GM21390 (cell line): ENCODE measurements at regions not wholly inside any gene's neighbourhood (a gene's known extent, or its start where the extent isn't known, plus 50 kb on each side); places are given as distances from the start of the nearest gene placed in this dataset.

Source experiments
- ATAC-seq: cut with Tn5 transposase; IDR thresholded peaks from one replicate; pipeline ENCODE4 v1.9.1; 2021; ENCODE audit not compliant: unreplicated experiment

DNA sequence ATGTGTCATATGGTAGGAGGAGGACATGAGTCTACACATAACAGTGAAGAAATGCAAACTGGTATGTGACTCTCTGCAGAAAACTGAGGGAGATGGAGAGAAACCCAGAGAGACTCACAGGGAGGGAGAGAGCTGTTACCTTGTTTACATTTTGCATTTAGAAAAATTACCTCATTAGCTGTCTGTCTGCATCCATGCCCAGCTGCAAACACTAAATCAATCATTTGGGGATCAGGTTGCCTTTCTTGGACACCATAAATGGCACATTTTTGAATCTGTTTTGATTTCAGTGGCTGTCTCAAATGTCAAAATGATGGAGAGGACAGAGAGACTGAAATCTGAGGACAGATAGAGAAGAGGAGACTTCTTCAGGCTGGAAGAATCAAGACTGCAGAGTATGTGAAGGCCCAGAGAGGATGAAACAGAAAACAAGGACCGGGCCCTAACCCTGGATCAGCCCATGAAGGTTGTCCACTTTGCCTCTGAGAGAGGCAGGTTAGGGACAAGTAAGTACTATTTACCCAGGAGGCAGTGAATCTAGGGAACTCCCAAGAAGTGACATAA is 92.2 kb downstream of the UNC5CL start:
- ATAC-seq, result no peak

DNA sequence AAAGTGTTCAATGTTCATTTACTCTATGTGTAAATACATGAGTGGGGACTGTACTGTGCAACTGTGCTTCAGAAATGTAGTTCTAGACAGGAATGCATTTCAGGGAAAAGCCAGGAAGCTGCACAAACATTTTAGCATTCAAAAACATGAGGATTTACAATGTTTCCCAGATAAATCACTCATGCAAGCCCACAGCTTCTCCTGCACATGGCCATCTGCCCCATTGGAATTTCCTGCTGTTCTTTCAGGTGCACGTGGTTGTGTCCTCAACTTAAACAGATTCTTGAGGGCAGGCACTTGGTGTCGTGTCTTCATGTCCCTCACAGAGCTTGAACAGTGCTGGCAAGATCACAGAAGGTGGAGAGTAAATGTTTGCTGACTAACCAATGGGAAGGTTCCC is 101.5 kb downstream of the UNC5CL start:
- ATAC-seq, result no peak

DNA sequence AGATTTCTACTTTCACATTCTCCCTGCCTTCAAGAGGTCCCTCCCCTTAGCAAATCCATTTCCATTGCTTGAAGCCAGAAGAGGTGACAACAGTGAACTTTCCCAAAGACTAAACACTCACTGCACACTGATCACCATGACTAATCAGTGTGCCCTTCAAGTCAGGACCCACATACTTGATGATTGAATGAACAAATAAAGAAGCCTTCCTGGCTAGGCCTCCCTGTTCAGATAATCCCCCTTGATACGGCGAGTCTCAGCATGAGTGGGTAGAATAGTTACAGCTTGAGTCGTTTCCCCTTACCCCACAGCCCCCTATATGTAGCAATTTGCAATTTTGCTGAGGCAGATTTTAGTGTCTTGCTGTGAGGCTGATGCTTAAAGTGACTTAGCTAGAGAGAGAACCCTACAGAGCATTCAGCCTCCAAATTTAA is 102.2 kb downstream of the UNC5CL start:
- no peak for ATAC-seq

DNA sequence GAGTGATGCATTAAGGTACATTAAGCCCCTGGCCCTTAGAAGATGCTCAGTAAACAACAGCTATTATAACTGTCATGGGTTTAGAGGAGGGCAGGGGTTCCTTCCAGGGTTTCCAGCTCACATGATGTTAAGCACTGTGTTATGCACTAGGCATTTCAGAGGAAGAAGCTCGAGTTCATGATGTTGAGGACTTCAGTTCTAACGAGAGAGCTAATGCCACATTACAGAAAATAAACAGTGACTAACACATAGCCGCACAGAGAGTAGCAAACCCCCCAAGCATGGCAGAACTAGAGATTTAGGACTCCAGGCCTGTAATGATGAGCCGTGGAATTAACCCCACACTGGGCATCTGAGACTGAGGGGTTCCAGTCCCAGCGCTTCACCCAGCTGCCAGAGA is 105.2 kb downstream of the UNC5CL start:
- ATAC-seq, result no peak

DNA sequence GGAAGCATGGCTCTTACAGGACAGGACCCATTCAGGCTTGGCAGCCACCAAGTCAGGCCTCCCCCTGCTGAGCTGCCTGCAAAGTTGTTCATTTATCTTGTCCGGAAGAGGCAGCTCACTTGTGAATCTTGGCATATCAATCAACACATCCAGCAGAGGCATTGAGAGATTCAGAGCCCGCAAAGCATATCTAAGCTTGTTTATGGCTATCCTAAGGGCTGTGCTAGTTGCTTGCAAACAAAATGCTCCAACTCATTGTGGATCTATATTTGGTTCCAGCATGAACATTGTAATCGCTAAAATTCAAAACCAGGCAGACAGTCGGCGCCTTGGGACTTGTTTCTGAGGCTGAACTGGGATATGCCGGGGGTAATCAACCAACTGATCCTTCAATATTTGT is 106.1 kb downstream of the UNC5CL start:
- ATAC-seq, result no peak

DNA sequence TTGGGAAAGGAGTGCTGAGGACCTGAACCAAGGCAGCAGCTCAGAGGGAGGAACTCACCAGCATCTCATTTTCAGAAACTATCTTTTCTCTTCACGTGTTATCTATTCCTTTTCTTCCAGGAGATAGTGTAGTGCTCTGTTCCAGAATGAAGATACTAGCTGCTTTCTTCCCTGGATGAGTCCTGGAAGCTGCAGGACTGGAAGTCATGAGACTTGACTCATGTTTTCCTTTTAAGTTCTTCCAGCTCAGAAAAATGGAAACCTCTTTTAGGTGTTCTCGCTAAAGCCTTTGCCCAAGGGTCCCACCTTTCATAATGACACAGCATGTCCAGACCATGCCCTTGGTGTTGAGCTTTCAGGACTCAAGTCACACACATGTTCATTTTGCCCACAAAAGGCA is 106.7 kb downstream of the UNC5CL start:
- ATAC-seq, result no peak

DNA sequence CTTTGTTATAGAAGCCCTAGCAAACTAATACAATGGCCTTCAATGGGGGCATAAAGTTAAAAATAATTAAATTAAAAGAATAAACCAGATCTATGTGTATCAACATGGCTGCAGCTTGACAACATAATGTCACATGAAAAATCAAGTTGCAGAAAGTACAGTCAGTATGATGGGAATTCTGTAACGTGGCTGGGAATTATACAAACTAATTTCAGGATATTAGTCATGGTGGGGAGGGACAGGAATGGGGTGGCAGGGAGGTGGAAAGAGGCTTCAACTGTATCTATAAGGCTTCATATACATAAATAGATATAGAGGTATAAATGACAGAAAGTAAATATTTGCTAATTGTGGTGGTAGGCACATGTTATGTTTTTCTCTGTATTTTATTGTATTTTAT is 107.1 kb downstream of the UNC5CL start:
- no peak for ATAC-seq

DNA sequence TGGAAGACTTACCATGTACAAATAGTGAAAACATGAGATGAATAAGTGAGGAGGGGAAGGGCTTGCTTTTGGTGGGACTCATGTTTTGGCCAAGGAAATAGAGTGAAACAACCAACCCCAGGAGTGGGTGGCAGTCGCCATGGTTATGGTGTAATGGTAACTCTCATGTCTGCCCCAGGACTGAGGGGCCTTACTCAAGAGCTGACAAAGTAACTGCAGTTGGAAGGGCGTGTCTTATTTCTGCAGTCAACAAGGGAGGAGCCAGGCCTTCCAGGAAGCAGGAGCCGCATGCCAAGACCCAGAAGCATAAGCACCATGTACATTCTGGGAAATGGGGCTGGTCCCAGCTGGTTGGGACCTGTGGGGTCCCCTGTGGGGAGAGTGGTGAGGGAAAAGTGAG is 108.5 kb downstream of the UNC5CL start:
- ATAC-seq, result no peak

DNA sequence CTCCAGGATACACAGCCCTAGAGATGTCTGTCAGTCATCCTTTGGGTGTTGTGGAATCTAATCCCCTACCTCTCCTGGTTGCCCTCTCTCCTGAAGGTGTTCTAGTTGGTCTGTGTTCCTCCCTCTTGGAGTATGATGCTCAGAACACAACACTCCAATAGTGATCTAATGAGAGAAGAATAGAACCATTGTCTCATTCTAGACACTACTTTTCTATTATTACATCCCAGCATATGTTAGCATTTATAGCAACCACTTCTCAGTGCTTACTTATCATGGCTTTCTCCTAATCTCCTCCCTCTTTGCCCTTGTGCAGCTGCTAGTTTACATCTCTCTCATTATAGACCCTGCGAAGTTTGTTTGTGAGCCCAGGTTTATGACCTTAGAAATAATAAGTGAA is 109.0 kb downstream of the UNC5CL start:
- ATAC-seq, result no peak

DNA sequence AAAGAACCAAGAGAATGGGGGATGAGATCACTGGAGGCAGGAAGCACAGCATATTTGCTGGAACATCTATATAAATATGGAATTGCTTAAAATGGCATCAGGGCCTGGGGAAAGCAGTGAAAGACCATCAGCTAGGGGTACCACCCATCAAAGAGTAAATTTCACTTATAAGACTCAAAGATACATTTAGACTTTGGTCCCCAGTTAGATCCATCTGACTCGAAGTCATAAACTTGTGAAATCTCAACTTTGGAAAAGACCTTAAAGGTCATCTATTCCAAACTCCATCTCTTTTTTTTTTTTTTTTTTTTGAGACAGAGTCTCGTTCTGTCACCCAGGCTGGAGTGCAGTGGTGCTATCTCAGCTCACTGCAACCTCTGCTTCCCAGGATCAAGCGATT is 109.8 kb downstream of the UNC5CL start:
- no peak for ATAC-seq

DNA sequence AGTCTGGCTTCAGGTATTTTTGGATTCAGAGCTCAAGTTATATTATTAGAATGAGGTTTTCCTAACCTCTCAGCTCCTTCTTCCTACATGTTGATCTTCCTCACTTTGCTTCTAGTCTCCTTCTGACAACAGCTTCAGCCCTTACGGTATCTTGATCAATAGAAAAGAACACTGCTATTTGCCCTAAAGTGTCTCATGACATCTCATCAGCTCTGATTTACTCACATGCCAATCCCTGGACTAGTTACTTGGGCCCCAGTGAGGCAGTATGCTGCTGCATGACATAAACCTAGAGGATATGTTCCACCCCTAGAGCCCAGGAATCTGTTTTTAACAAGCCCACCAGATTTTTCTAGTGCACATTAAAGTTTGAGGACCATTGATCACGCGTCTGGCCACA is 110.3 kb downstream of the UNC5CL start:
- no peak for ATAC-seq

DNA sequence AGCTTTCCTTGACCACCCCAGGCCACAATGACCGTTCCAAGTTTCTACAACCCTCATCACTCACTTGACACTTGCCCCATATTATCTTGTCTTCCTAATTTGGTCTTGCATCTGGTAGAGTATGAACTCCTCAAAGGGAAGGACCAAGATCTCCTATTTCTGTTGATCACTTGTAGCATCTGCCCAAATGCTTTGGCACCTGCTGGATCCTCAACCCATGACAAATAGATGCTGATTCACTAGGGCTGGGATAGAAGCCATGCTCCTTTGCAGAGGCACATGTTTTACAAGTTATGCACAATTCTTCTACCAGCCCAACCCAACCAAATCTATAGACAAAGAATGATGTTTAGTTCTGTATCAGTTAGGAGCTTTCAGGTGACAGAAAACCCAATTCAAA is 110.7 kb downstream of the UNC5CL start:
- ATAC-seq, result no peak

DNA sequence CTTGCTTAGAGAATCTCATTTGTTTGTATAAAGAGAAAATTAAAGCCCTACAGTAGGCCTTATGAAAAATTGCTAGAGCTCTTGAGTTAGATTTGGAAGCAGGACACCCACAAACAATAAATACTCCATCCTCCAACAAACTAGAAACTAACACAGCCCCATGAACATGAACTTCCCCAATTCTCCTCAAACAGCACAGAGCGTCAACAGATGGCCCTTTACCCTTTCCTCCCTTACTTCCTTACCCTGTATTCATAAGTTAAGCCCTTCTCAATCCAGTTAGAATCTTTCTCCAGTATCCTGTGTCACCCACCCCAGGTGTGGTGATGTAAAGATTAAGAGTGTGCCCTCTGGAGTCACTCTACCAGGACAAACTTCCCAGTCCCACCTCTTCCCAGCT is 113.7 kb downstream of the UNC5CL start:
- ATAC-seq, result no peak

DNA sequence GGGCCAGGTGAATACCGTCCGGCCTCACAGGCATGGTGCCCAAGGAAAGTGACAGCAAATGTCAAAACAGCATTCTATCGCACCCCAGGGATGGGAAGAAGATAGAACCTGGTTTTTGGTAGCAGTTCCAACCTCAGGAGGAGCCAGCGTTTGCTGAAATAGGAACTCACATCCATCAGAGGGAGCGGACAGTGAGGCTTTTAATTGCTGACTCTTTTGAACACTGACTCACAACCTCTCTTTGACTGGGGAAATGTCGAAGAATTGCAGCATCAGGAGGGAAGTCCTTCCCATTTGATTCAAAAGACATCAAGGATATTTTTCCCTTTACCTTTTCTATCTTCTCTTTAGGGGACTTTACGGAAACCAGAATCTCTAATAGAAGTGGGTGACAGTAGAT is 114.2 kb downstream of the UNC5CL start:
- ATAC-seq, result no peak

DNA sequence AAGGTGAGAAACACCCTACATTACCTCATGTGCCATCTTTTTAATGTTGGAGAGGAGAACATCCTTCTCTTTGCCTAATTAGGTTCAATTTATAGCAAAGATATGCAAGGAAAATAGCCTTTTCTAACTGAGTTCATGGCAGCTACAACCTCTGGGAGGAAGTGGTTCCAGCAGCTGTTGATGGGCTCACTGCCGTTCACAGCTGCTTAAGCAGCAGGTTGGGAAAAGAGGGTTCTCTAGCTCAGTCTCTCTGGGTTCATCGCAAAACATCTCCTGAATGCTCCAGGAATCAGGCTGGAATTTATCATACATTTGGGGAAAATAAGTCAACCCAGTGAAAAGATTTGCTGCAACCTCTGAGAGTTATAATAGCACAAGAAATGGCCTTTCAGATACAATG is 115.1 kb downstream of the UNC5CL start:
- no peak for ATAC-seq

DNA sequence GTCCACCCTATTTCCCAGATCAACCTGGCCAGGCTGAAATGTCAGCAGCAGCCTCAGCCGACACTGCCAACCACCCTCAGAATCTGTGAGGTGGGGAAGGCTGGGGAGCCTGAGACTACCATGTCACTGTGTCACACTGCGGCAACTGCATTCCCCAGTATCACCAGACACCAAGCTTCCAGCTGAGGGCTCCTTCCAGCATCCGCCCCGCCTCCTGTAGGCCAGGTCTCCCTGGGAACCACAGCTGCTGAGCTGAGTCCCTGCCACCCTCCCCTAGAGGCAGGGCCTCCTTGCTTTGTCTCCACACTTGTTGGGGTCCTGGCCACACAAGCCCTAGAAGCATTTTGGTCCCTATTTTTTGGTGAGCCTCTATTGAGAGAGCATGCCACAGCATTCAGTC is 115.7 kb downstream of the UNC5CL start:
- no peak for ATAC-seq

DNA sequence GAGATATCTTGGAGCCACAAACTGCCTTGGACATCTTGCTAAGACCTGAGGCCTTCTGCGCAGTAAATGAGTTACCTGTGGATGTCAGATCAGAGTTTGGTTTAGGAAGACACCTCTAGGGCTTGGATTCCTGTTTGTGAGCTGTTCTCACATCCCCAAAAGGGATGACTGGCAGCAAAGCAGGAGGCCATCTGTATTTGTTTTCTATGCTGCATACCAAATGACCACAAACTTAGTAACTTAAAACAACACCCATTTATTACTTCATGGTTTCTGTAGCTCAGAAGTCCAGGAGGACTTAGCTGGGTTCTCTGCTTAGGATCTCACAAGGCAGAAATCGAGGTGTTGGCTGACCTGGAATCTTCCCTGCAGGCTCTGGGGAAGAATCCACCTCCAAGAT is 116.7 kb downstream of the UNC5CL start:
- ATAC-seq, result no peak

DNA sequence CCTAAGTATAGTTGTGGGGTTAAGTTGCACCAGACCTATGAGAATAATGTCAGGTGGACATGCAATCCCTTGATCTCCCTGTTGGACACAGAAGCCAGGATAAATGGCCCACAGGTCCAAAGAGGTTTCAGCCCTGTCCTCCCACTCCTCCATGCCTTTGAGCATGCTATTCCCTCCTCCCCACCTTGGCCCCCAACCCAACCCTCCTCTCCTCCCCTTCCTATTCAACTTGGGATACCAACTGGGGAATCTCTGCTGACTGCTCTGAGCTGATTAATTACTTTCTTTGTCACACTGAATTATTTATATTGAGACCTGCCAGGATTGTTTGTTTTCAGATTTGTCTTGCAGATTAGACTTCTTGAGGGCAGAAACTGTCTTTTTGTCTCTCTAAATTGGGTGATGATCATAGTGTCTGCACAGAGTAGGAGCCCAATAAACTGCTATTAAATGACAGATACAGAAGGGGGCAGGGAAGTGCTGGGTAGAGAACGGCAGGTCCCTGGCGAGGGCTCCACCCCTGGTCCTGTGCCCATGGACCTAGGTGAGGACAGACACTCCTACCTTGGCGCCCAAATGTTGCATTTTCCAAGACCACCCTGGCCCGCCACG is 120.9 kb downstream of the UNC5CL start:
- no peak for ATAC-seq

DNA sequence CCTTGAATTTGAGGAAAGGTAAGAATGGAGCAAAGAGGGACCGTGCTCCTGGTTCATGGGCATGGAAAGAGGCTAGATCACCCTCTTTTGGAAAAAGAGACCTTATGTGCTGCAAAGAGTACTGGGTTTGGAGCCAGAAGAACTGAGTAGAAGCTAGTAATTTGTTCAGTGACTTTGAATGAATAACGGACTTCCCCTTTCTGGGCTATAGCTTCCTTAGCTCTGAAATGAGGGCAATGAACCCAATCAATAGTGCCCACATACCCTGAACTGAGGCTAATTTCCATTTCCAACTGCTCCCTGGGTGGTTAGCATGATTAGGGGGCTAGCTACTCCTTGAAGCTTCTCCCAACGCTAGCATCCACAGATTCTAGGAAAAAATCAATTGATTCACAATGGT is 121.4 kb downstream of the UNC5CL start:
- ATAC-seq, result no peak

DNA sequence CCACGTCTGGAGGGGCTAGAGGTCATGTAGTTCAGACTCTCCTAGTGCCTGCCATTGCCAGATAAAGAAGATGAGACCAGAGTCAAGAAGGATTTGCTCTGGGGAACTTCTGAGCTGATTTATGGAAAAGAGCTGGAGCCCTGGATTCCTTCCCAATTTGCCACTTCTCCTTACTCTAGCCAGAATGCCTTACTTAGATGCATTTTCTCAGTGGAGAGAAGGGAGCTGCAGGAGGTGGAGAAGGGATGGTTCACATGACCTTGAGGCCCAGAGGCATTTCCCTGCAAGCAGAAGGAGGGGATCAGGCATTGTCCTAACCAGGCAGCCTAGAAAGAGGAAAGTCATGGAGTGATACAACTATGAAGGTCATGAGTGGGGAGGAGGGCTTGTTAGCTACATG is 122.2 kb downstream of the UNC5CL start:
- ATAC-seq, result no peak

DNA sequence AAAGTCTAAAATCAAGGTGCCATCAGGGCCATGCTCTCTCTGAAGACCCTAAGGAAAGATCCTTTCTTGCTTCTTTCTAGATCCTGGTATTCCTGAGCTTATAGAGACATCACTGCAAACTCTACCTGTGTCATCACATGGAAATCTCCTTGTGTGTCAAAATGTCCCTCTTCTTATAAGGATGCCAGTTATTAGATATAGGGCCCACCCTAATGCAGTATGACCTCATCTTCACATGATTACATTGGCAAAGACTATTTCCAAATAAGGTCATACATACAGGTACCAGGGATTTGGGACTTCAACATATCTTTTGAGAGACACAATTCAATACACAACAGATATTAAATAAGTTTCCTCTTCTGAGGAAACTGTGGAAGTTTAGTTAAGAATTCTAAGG is 123.9 kb downstream of the UNC5CL start:
- no peak for ATAC-seq

DNA sequence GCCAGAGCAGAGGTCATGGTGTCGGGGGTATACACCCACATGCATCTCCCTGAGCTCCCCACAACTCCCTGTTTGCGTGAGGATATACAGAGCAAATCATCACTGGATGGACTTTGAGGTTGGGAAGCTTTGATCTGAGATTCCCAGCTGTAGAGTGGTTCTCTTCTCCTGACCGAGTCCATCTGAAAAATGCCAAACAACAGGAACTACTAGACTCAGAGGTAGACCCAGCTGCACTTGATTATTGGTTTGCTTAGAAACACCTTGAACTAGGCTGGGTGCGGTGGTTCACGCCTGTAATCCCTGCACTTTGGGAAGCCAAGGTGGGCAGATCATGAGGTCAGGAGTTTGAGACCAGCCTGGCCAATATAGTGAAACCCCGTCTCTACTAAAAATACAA is 125.0 kb downstream of the UNC5CL start:
- no peak for ATAC-seq

DNA sequence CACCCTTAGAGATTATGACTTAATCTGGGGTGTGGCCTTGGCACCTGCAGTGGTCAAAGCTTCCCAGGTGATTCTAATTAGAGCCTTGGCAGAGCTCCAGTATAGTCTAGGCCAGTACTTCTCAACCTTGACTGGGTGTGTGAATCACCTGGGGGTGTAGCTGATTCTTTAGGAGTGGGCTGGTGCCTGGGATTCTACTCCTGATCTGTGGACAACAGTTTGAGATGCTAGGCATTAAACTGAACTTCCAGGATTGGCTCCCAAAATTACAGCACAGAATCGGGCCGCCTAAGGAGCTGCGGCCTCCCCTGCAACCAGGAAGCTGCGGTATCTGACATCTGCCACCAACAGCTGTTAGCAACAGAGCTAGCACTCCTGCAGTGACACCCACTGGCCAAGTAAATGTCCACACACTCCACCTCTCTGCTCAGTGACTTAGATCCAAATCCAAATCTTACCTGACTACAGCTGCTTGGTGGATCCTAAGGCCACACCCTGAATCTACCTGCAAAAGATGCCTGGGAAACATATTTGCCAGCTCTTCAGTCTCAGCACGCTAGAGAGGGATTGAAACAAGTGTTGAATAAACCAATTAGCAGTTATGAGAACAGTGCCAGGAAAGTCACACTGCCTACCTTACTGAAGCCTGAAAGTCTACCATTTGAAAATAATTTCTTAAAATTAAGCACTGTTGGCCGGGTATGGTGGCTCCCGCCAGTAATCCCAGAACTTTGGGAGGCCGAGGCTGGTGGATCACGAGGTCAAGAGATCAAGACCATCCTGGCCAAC is 126.7 kb downstream of the UNC5CL start:
- peak; percentile 96 for ATAC-seq
